Endothelial cell (in vitro differentiated cells): ENCODE measurements at regions not wholly inside any gene's neighbourhood (a gene's known extent, or its start where the extent isn't known, plus 50 kb on each side); places are given as distances from the start of the nearest gene placed in this dataset.

Experiments
- DNase-seq: peaks from one replicate; pipeline ENCODE4 v3.0.0; 2021; ENCODE audit warnings: low spot score
- H3K27ac Mint-ChIP-seq: one replicate; pipeline ENCODE4 v1.8.0; 2021; ENCODE audit warnings: mixed read lengths, inconsistent platforms; ENCODE audit not compliant: unreplicated experiment
- H3K27me3 Mint-ChIP-seq: one replicate; pipeline ENCODE4 v1.8.0; 2021; ENCODE audit warnings: mild to moderate bottlenecking, moderate library complexity, mixed read lengths, inconsistent platforms; ENCODE audit not compliant: unreplicated experiment
- H3K36me3 Mint-ChIP-seq: one replicate; pipeline ENCODE4 v1.8.0; 2021; ENCODE audit warnings: mild to moderate bottlenecking, low read depth, mixed read lengths, inconsistent platforms; ENCODE audit not compliant: unreplicated experiment
- H3K4me1 Mint-ChIP-seq: one replicate; pipeline ENCODE4 v1.8.0; 2021; ENCODE audit warnings: mild to moderate bottlenecking, mixed read lengths, inconsistent platforms; ENCODE audit not compliant: unreplicated experiment
- H3K4me3 Mint-ChIP-seq: one replicate; pipeline ENCODE4 v1.8.0; 2021; ENCODE audit warnings: mild to moderate bottlenecking, mixed read lengths, inconsistent platforms; ENCODE audit not compliant: unreplicated experiment
- H3K9me3 Mint-ChIP-seq: one replicate; pipeline ENCODE4 v1.8.0; 2021; ENCODE audit warnings: mixed read lengths, inconsistent platforms; ENCODE audit not compliant: unreplicated experiment
- CTCF ChIP-seq: fragments of 200-600 bp; sonication (generic); IDR thresholded peaks from one replicate; pipeline ENCODE4 v1.5.0; 2021; ENCODE audit warnings: antibody characterized with exemption; ENCODE audit not compliant: unreplicated experiment

DNA sequence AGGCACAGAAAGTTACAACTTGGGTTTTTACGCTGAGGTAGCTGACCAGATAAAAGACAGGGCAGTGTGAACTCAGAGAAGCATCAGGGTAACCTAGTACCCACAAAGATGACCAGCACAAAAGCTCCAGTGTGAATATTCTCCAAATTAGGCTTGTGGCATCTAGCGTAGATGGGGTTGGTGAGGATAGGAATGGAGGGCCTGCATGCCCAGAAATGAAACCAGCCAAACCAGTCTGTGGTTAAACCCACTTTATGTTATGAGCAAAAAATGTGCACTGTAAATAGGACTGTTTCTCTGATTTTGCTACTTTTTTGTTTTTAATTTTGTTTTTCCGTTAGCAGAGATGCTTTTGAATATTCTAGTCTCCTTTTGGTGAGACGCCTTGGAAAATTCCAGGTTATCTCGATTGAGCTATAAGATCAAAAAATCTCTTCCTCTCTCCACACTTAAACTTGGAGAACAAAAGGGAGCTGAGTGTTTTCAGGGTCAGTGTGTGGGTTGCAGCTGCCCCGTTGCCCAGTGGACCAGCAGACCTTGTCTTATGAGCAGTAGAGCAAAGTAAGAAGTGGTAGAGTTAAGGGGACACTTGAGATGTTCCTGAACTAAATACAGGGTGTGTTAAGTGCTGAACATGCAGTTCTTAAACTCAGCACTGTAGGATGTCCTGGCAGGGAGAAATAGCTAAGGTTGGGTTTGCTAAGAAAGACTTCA, 132.9 kb downstream of the C3orf38 start:
- no peak overlapping the region for H3K27ac Mint-ChIP-seq
- H3K4me1 Mint-ChIP-seq, result no peaks in the 10 kb centered on the region
- no peaks in the 10 kb centered on the region for H3K9me3 Mint-ChIP-seq
- no peak overlapping the region for H3K4me3 Mint-ChIP-seq
- no peak for TF ChIP-seq CTCF
- peaks cover 2% of the 10 kb centered on the region for H3K27me3 Mint-ChIP-seq
- no peak for DNase-seq
- H3K36me3 Mint-ChIP-seq, result no peaks in the 10 kb centered on the region

DNA sequence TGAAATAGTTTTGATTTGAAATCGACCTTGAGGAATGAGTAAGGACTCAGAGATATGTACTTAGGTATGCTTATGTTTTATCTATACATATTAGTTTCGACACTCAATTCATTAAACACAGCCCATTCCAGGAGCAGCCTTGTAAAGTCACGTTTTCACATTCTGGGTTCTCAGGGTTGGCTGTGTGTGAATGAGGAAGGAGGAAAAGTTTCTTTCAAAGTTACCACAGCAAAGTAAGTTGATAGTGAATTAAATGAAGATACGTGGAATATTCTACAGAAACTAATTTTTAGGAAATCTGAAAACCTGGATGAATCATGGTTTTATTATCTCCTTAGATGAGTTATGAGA, 133.5 kb downstream of the C3orf38 start:
- no peak overlapping the region for H3K4me3 Mint-ChIP-seq
- no peak overlapping the region for H3K27ac Mint-ChIP-seq
- no peak for TF ChIP-seq CTCF
- peaks cover 2% of the 10 kb centered on the region for H3K27me3 Mint-ChIP-seq
- no peaks in the 10 kb centered on the region for H3K9me3 Mint-ChIP-seq
- H3K36me3 Mint-ChIP-seq, result no peaks in the 10 kb centered on the region
- no peaks in the 10 kb centered on the region for H3K4me1 Mint-ChIP-seq
- DNase-seq, result no peak

DNA sequence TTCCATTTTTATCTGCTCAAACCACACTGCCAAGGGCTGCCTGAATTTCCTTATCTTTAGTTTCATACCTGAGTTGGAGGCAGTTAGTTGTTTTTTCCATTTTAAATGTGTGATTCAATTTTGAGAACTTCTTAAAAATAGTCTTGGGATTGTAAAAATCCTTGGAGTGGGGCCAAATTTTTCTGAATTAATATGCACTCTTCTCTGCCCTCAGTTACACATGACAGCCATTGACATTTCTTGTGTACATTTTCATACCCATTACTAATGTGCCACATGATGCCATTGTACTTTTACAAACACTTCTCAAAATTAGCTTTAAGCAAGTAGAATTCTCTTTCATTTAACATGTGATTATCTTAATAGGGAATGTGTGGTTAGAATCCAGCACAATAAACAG, 141.7 kb downstream of the C3orf38 start:
- TF ChIP-seq CTCF, result no peak
- no peak for DNase-seq
- H3K4me3 Mint-ChIP-seq, result no peak overlapping the region
- no peaks in the 10 kb centered on the region for H3K36me3 Mint-ChIP-seq
- no peaks in the 10 kb centered on the region for H3K27me3 Mint-ChIP-seq
- H3K9me3 Mint-ChIP-seq, result no peaks in the 10 kb centered on the region
- no peak overlapping the region for H3K27ac Mint-ChIP-seq
- H3K4me1 Mint-ChIP-seq, result no peaks in the 10 kb centered on the region

DNA sequence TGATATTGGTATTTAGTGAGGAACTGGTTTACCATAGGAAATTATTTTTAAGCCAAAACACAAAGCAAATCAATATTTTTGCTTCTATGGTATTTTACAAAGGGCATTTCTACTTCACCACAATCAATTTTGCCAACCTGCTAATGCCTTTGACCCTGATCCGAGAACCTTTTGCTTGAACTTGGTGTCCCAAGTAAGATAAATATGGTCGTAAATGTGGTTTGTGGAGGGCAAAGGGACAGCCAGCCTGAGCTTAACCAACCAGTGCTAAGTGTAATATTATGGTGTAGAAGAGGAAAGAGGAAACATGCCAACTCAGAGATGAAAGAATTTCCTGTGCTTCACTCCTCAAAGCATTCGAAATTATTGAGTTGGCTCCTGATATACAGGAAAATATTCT, 148.4 kb downstream of the C3orf38 start:
- DNase-seq, result no peak
- no peaks in the 10 kb centered on the region for H3K36me3 Mint-ChIP-seq
- H3K27me3 Mint-ChIP-seq, result no peaks in the 10 kb centered on the region
- H3K4me1 Mint-ChIP-seq, result no peaks in the 10 kb centered on the region
- no peak overlapping the region for H3K4me3 Mint-ChIP-seq
- no peak overlapping the region for H3K27ac Mint-ChIP-seq
- TF ChIP-seq CTCF, result no peak
- H3K9me3 Mint-ChIP-seq, result no peaks in the 10 kb centered on the region

DNA sequence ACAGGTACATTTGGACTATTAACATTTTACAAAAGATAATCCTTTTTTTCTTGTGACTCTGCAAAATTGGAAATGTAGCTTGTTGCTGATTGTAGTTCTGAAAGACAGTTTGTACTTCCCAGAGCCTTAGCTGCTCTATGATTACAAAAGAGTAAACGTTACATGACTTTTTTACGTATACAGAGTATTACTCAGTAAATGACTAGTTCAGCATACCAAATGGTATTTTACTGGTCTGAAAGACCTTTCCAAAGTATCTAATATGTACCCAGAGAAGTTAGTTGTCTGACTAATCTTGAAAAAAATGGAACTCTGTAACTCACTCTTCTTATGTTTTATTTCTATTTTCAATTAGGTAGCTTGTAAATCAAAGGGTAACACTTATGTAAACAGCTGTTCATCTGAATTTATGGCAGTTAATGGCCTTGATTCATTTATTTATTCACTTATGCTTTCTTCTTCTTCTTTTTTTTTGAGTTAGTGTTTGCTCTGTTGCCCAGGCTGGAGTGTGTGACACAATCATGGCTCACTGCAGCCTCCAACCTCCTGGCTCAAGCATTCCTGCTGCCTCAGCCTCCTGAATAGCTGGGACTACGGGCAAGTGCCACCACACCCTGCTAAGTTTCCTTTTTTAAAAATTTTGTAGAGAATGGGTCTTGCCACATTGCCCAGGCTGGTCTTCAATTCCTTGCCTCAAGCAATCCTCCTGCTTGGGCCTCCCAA, 151.7 kb downstream of the C3orf38 start:
- H3K4me3 Mint-ChIP-seq, result no peak overlapping the region
- peaks cover 4% of the 10 kb centered on the region for H3K27me3 Mint-ChIP-seq
- H3K4me1 Mint-ChIP-seq, result no peaks in the 10 kb centered on the region
- no peaks in the 10 kb centered on the region for H3K9me3 Mint-ChIP-seq
- H3K27ac Mint-ChIP-seq, result no peak overlapping the region
- H3K36me3 Mint-ChIP-seq, result no peaks in the 10 kb centered on the region
- no peak for TF ChIP-seq CTCF
- DNase-seq, result no peak
